HCT116 (cell line): ENCODE measurements at regions not wholly inside any gene's neighbourhood (a gene's known extent, or its start where the extent isn't known, plus 50 kb on each side); places are given as distances from the start of the nearest gene placed in this dataset.

Experiments used
- ATAC-seq: fragments of 200-7000 bp; cut with Tn5 transposase; 2 replicates; pipeline ENCODE4 v1.9.1; 2020; ENCODE audit warnings: mild to moderate bottlenecking, moderate library complexity
- BruUV-seq: library from RNA; stranded (reverse); fragments of 400-500 nt; replicated peaks from 2 replicates; lab custom pipeline; 2021; lab: Mats Ljungman, UMichigan
- CTCF ChIA-PET: fragments of 300-600 bp; sonication (Branson Sonifier 250); formaldehyde crosslinking; loops from one replicate; lab custom pipeline; 2021; ENCODE audit warnings: antibody characterized with exemption; lab: Charles Lee
- POLR2A ChIA-PET: fragments of 300-600, 350-600 bp; sonication (Branson Sonifier 250); formaldehyde crosslinking; loops from one replicate; lab custom pipeline; 2021; ENCODE audit warnings: antibody characterized with exemption; lab: Charles Lee
- RAD21 ChIA-PET, 2 experiments: fragments of 300-600 bp; sonication (Branson Sonifier 250); formaldehyde crosslinking; loops; one replicate each; lab custom pipeline; 2023; ENCODE audit warnings: low total read pairs in 2 of 2; ENCODE audit not compliant: uncharacterized antibody in 2 of 2, unreplicated experiment in 2 of 2, low non-redundant PET in 1 of 2; lab: Charles Lee
- DNase-seq: peaks from one replicate; pipeline ENCODE4 v3.0.0-alpha.2; 2010; ENCODE audit warnings: low read depth, low spot score
- H2AFZ ChIP-seq: fragments of 200-600 bp; shearing (Covaris generic), sonication (generic); 2 replicates; pipeline ENCODE4 v1.6.1; 2017; ENCODE audit warnings: low read depth, mixed run types, mixed read lengths, antibody characterized with exemption, low read length; ENCODE audit not compliant: poor library complexity, severe bottlenecking
- H3K27ac ChIP-seq: 2 replicates; pipeline ENCODE4 v1.5.1; 2012; ENCODE audit warnings: low read depth, low read length
- H3K27me3 ChIP-seq: fragments of 200-600 bp; sonication (generic); 2 replicates; pipeline ENCODE4 v1.6.1; 2016; ENCODE audit warnings: mixed run types, low read length, mixed read lengths; ENCODE audit not compliant: insufficient read depth
- H3K36me3 ChIP-seq, 2 experiments: fragments of 200-500 bp in 1 of 2; fragments of 200-600 bp in 1 of 2; sonication (Bioruptor generic) in 1 of 2; sonication (generic) in 1 of 2; 2 replicates each; pipeline versions ENCODE4 v1.5.1 to v1.6.1; 2014 to 2016; ENCODE audit warnings: low read length in 2 of 2, inconsistent platforms in 1 of 2, mixed read lengths in 1 of 2, mixed run types in 1 of 2; ENCODE audit not compliant: insufficient read depth in 2 of 2, control insufficient read depth in 1 of 2
- H3K4me1 ChIP-seq, 2 experiments: fragments of 200-600 bp in 1 of 2; sonication (generic) in 1 of 2; 2 replicates each; pipeline versions ENCODE4 v1.5.1 to v1.6.1; 2012 to 2017; ENCODE audit warnings: low read length in 2 of 2, inconsistent platforms in 1 of 2, mild to moderate bottlenecking in 1 of 2, mixed read lengths in 1 of 2, mixed run types in 1 of 2, moderate library complexity in 1 of 2; ENCODE audit not compliant: insufficient read depth in 2 of 2, control insufficient read depth in 1 of 2
- H3K4me2 ChIP-seq: fragments of 200-600 bp; sonication (generic); 2 replicates; pipeline ENCODE4 v1.6.1; 2017; ENCODE audit warnings: mixed run types, low read length, mixed read lengths
- H3K4me3 ChIP-seq, 2 experiments: fragments of 200-600 bp in 1 of 2; sonication (generic) in 1 of 2; replicated peaks in 1 of 2; 2 replicates each; pipeline ENCODE4 v1.5.1; 2011 to 2016; ENCODE audit warnings: low read length in 2 of 2, control low read depth in 1 of 2, low read depth in 1 of 2, mild to moderate bottlenecking in 1 of 2, mixed read lengths in 1 of 2, mixed run types in 1 of 2
- H3K79me2 ChIP-seq: fragments of 200-600 bp; sonication (generic); 2 replicates; pipeline ENCODE4 v1.6.1; 2017; ENCODE audit warnings: mild to moderate bottlenecking, mixed run types, low read length, moderate library complexity, mixed read lengths; ENCODE audit not compliant: insufficient read depth
- H3K9ac ChIP-seq: fragments of 200-600 bp; sonication (generic); 2 replicates; pipeline ENCODE4 v1.6.1; 2016; ENCODE audit warnings: low read length, mixed read lengths
- H3K9me2 ChIP-seq: fragments of 200-600 bp; sonication (generic), shearing (Covaris generic); 2 replicates; pipeline ENCODE4 v1.6.1; 2017; ENCODE audit warnings: mixed run types, mild to moderate bottlenecking, moderate library complexity; ENCODE audit not compliant: insufficient read depth
- H3K9me3 ChIP-seq, 2 experiments: fragments of 200-500 bp in 1 of 2; fragments of 200-600 bp in 1 of 2; sonication (Bioruptor generic) in 1 of 2; sonication (generic) in 1 of 2; 2 replicates each; pipeline ENCODE4 v1.6.1; 2014 to 2017; ENCODE audit warnings: low read length in 2 of 2, mixed read lengths in 2 of 2, inconsistent platforms in 1 of 2, low read depth in 1 of 2, mild to moderate bottlenecking in 1 of 2, mixed run types in 1 of 2, moderate library complexity in 1 of 2; ENCODE audit not compliant: control insufficient read depth in 1 of 2, insufficient read depth in 1 of 2
- H4K20me1 ChIP-seq: fragments of 200-600 bp; sonication (generic), shearing (Covaris generic); 2 replicates; pipeline ENCODE4 v1.6.1; 2017; ENCODE audit warnings: mixed run types, mild to moderate bottlenecking, moderate library complexity; ENCODE audit not compliant: insufficient read depth
- CEBPB ChIP-seq: IDR thresholded peaks from 2 replicates; pipeline ENCODE4 v1.6.1; 2012; ENCODE audit warnings: low read depth
- EGR1 ChIP-seq: IDR thresholded peaks from 2 replicates; pipeline ENCODE4 v1.6.1; 2012; ENCODE audit warnings: low read depth
- ELF1 ChIP-seq: IDR thresholded peaks from 2 replicates; pipeline ENCODE4 v1.6.1; 2012; ENCODE audit warnings: low read depth, borderline replicate concordance
- EZH2 ChIP-seq: fragments of 200-600 bp; sonication (generic); IDR thresholded peaks from 2 replicates; pipeline ENCODE4 v1.6.1; 2017; ENCODE audit warnings: antibody characterized with exemption, mixed run types
- EZH2phosphoT487 ChIP-seq: fragments of 200-600 bp; IDR thresholded peaks from 2 replicates; pipeline ENCODE4 v1.6.1; 2018; ENCODE audit warnings: antibody characterized with exemption, borderline replicate concordance
- POLR2A ChIP-seq: IDR thresholded peaks from 2 replicates; pipeline ENCODE4 v1.7.0; 2011; ENCODE audit warnings: borderline replicate concordance; ENCODE audit not compliant: insufficient read depth, insufficient read length; ENCODE audit errors: extremely low read depth
- RAD21 ChIP-seq: IDR thresholded peaks from 2 replicates; pipeline ENCODE4 v1.6.1; 2012; ENCODE audit warnings: low read depth, mild to moderate bottlenecking
- SIN3A ChIP-seq: IDR thresholded peaks from 2 replicates; pipeline ENCODE4 v1.6.1; 2012; ENCODE audit warnings: low read depth
- TCF7L2 ChIP-seq: IDR thresholded peaks from 2 replicates; pipeline ENCODE4 v1.7.0; 2011; ENCODE audit warnings: borderline replicate concordance, inconsistent platforms; ENCODE audit not compliant: insufficient read depth, insufficient read length; ENCODE audit errors: extremely low read depth
- YY1 ChIP-seq: IDR thresholded peaks from 2 replicates; pipeline ENCODE4 v1.6.1; 2011; ENCODE audit warnings: low read length, low read depth, moderate library complexity, mild to moderate bottlenecking; ENCODE audit not compliant: insufficient replicate concordance; ENCODE audit errors: extremely low read depth
- ZFX ChIP-seq: fragments of 450-650 bp; IDR thresholded peaks from 2 replicates; pipeline ENCODE4 v1.6.1; 2017
- ZNF274 ChIP-seq: fragments of 200-500 bp; sonication (Bioruptor generic); IDR thresholded peaks from 2 replicates; pipeline ENCODE4 v1.6.1; 2014; ENCODE audit warnings: mild to moderate bottlenecking, low read depth, low read length, inconsistent platforms
- intact Hi-C: fragments of 100-400 bp; cut with micrococcal nuclease; formaldehyde crosslinking; loops from 2 replicates; pipeline ENCODE4 v1.10.0; 2022
- TF ChIP-seq, protein P1 (sequence below): IDR thresholded peaks from 2 replicates; pipeline ENCODE4 v1.6.1; 2012; ENCODE audit warnings: low read depth
- TF ChIP-seq, protein P2 (sequence below): IDR thresholded peaks from 2 replicates; pipeline ENCODE4 v1.6.1; 2012
- TF ChIP-seq, protein P3 (sequence below): IDR thresholded peaks from 2 replicates; pipeline ENCODE4 v1.6.1; 2012

DNA sequence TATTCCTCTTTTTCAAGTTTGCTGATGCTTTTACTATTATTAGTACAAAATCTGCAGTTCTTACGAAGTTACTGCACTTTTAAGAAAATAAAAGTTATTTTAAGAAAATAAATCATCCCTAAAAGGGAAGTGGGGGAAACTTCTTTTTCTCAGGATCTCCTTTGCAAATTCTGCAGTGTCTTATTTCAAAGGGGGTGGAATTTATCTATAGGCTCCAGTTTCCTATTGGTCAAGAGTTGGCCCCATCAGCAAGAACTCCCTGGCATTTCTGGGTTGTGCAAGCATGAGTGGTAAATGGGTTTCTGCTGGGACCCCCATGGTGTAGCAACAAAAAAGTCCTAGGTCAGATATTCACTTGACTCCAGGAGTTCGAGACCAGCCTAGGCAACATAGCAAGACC lies 136.3 kb upstream of the PRDM1 start:
- Histone ChIP-seq H4K20me1 (no peaks in the 10 kb centered on the region), H3K9me2 (peaks cover 2% of the 10 kb centered on the region; the same call in 1 of the 2 replicates), H3K79me2 (no peaks in the 10 kb centered on the region), H3K4me2 (no peak overlapping the region), H3K9ac (no peak overlapping the region), H3K9me3 (no peaks in the 10 kb centered on the region), H3K27ac (no peak overlapping the region), H3K36me3 (no peaks in the 10 kb centered on the region), H3K4me1 (no peaks in the 10 kb centered on the region)
- intact Hi-C loops = no loop called here
- ATAC-seq (no peak), DNase-seq (no peak)
- RAD21 ChIA-PET = no interaction called here
- POLR2A ChIA-PET = no interaction called here
- no TSS peak for BruUV-seq
- TF ChIP-seq EZH2 = no peak
- no peak for TF ChIP-seq ZFX
- TF ChIP-seq POLR2A = no peak
- no peak for TF ChIP-seq ZNF274
- TF ChIP-seq, protein P1, sequence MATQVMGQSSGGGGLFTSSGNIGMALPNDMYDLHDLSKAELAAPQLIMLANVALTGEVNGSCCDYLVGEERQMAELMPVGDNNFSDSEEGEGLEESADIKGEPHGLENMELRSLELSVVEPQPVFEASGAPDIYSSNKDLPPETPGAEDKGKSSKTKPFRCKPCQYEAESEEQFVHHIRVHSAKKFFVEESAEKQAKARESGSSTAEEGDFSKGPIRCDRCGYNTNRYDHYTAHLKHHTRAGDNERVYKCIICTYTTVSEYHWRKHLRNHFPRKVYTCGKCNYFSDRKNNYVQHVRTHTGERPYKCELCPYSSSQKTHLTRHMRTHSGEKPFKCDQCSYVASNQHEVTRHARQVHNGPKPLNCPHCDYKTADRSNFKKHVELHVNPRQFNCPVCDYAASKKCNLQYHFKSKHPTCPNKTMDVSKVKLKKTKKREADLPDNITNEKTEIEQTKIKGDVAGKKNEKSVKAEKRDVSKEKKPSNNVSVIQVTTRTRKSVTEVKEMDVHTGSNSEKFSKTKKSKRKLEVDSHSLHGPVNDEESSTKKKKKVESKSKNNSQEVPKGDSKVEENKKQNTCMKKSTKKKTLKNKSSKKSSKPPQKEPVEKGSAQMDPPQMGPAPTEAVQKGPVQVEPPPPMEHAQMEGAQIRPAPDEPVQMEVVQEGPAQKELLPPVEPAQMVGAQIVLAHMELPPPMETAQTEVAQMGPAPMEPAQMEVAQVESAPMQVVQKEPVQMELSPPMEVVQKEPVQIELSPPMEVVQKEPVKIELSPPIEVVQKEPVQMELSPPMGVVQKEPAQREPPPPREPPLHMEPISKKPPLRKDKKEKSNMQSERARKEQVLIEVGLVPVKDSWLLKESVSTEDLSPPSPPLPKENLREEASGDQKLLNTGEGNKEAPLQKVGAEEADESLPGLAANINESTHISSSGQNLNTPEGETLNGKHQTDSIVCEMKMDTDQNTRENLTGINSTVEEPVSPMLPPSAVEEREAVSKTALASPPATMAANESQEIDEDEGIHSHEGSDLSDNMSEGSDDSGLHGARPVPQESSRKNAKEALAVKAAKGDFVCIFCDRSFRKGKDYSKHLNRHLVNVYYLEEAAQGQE = no peak
- TF ChIP-seq, all 23 proteins: peak for 0
- H3K4me3 ChIP-seq = no peak overlapping the region
- no peaks in the 10 kb centered on the region for H3K27me3 ChIP-seq
- H2AFZ ChIP-seq = no peak overlapping the region
- CTCF ChIA-PET = no interaction called here

DNA sequence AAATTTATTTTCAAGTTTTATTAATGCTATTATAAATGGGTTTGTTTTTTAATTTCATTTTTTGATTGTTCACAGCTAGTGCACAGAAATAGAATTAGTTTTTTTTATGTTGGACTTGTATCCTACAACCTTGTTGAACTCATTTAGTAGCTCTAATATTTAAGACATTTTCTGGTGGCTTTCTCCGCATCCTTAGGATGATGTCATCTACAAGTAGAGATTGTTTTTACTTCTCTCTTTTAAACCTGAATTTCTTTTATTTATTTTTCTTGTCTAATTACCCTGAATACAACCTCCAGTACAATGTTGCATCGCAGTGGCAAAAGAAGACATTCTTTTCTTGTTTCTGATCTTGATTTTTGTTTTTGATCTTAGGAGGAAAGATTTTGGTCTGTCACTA lies 142.6 kb upstream of the PRDM1 start:
- no peaks in the 10 kb centered on the region for H3K79me2 ChIP-seq
- intact Hi-C loops = no loop called here
- CTCF ChIA-PET = no interaction called here
- no peak for TF ChIP-seq TCF7L2
- no peak for TF ChIP-seq YY1
- TF ChIP-seq ZNF274 = no peak
- TF ChIP-seq ELF1 = no peak
- TF ChIP-seq, protein P2, sequence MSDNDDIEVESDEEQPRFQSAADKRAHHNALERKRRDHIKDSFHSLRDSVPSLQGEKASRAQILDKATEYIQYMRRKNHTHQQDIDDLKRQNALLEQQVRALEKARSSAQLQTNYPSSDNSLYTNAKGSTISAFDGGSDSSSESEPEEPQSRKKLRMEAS = no peak
- TF ChIP-seq ZFX = no peak
- TF ChIP-seq RAD21 = no peak
- TF ChIP-seq CEBPB = no peak
- TF ChIP-seq EGR1 = no peak
- TF ChIP-seq, protein P3, sequence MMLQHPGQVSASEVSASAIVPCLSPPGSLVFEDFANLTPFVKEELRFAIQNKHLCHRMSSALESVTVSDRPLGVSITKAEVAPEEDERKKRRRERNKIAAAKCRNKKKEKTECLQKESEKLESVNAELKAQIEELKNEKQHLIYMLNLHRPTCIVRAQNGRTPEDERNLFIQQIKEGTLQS = no peak
- no peak for TF ChIP-seq SIN3A
- TF ChIP-seq EZH2phosphoT487 = no peak

More for the DNA sequence above, 142.6 kb upstream of the PRDM1 start:
- no peaks in the 10 kb centered on the region for H4K20me1 ChIP-seq
- no peaks in the 10 kb centered on the region for H3K36me3 ChIP-seq
- ChIA-PET RAD21 (no interaction called here), POLR2A (no interaction called here)
- H3K9me2 ChIP-seq = no peaks in the 10 kb centered on the region
- H3K27ac ChIP-seq = no peak overlapping the region
- no peaks in the 10 kb centered on the region for H3K4me1 ChIP-seq
- H3K9me3 ChIP-seq = no peaks in the 10 kb centered on the region
- H3K27me3 ChIP-seq = no peaks in the 10 kb centered on the region
- H2AFZ ChIP-seq = no peak overlapping the region
- ATAC-seq (no peak), DNase-seq (no peak)
- no peak overlapping the region for H3K4me3 ChIP-seq
- H3K4me2 ChIP-seq = no peak overlapping the region
- no peak overlapping the region for H3K9ac ChIP-seq
- BruUV-seq = no TSS peak
